Femur (tissue), 1 donor: ENCODE measurements at regions not wholly inside any gene's neighbourhood (a gene's known extent, or its start where the extent isn't known, plus 50 kb on each side); places are given as distances from the start of the nearest gene placed in this dataset.
"Not testable (repeated sequence)": the region's sequence is repeated elsewhere in the genome, so short reads cannot be mapped to it uniquely, and the experiment has no call there.

Experiments used
- DNase-seq: peaks from one replicate; pipeline ENCODE4 v3.0.0-alpha.2; 2017

- peak; percentile 56 for DNase-seq
These were observed 123.8 kb upstream of the LIFR start for GRCh38 chr5:38680094-38680825.

GRCh38 chr5:38681029-38681706, 124.7 kb upstream of the LIFR start:
- DNase-seq = no peak

- no peak for DNase-seq
These were observed 125.5 kb upstream of the LIFR start for GRCh38 chr5:38681966-38682365.

- DNase-seq = no peak
These were observed 130.2 kb upstream of the LIFR start for GRCh38 chr5:38686658-38687057.

- DNase-seq = no peak
These were observed 135.9 kb upstream of the LIFR start for GRCh38 chr5:38692346-38692745.

- no peak for DNase-seq
These were observed 136.5 kb upstream of the LIFR start for GRCh38 chr5:38692781-38693527.

GRCh38 chr5:38695021-38695958, 138.8 kb upstream of the LIFR start:
- DNase-seq = no peak

GRCh38 chr5:38697013-38697412, 140.6 kb upstream of the LIFR start:
- no peak for DNase-seq

GRCh38 chr5:38705529-38705928, 140.3 kb upstream of the OSMR start:
- not testable (repeated sequence) for DNase-seq

GRCh38 chr5:38706376-38706775, 139.4 kb upstream of the OSMR start:
- DNase-seq = no peak

GRCh38 chr5:38707352-38708210, 138.2 kb upstream of the OSMR start:
- DNase-seq = no peak

- no peak for DNase-seq
These were observed 136.0 kb upstream of the OSMR start for GRCh38 chr5:38709678-38710306.

GRCh38 chr5:38710627-38711026, 135.2 kb upstream of the OSMR start:
- no peak for DNase-seq

- no peak for DNase-seq
These were observed 133.4 kb upstream of the OSMR start for GRCh38 chr5:38712391-38712790.

- no peak for DNase-seq
These were observed 131.6 kb upstream of the OSMR start for GRCh38 chr5:38714240-38714639.

GRCh38 chr5:38714703-38715355, 131.0 kb upstream of the OSMR start:
- no peak for DNase-seq

GRCh38 chr5:38715696-38716095, 130.1 kb upstream of the OSMR start:
- no peak for DNase-seq

- DNase-seq = no peak
These were observed 129.3 kb upstream of the OSMR start for GRCh38 chr5:38716516-38716915.

- DNase-seq = peak; percentile 49
These were observed 126.9 kb upstream of the OSMR start for GRCh38 chr5:38718771-38719391.

- DNase-seq = no peak
These were observed 126.4 kb upstream of the OSMR start for GRCh38 chr5:38719403-38719802.
